GM19438 (cell line): ENCODE measurements at regions not wholly inside any gene's neighbourhood (a gene's known extent, or its start where the extent isn't known, plus 50 kb on each side); places are given as distances from the start of the nearest gene placed in this dataset.
"Not testable (repeated sequence)": the region's sequence is repeated elsewhere in the genome, so short reads cannot be mapped to it uniquely, and the experiment has no call there.

ENCODE experiments used
- ATAC-seq: cut with Tn5 transposase; IDR thresholded peaks from one replicate; pipeline ENCODE4 v1.9.1; 2021; ENCODE audit warnings: low read depth; ENCODE audit not compliant: unreplicated experiment

- ATAC-seq, result no peak
Measured at GRCh38 chr1:157301477-157302198, 163.4 kb upstream of the ETV3 start.

DNA sequence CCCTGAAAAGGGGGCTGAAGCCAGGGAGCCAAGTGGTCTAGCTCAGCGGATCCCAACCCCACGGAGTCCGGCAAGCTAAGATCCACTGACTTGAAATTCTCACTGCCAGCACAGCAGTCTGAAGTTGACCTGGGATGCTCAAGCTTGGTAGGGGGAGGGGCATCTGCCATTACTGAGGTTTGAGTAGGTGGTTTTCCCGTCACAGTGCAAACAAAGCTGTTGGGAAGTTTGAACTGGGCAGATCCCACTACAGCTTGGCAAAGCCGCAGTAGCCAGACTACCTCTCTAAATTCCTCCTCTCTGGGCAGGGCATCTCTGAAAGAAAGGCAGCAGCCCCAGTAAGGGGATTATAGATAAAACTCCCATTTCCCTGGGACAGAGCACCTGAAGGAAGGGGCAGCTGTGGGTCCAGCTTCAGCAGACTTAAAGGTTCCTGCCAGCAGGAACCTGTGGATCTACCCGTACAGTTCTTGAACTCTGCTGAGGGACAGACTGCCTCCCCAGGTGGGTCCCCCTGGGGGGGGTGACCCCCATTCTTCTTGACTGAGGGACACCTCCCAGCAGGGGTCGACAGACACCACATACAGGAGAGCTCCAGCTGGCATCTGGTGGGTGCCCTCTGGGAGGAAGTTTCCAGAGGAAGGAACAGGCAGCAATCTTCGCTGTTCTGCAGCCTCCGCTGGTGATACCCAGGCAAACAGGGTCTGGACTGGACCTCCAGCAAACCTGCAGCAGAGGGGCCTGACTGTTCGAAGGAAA lies 156.4 kb upstream of the ETV3 start:
- ATAC-seq, result not testable (repeated sequence)

DNA sequence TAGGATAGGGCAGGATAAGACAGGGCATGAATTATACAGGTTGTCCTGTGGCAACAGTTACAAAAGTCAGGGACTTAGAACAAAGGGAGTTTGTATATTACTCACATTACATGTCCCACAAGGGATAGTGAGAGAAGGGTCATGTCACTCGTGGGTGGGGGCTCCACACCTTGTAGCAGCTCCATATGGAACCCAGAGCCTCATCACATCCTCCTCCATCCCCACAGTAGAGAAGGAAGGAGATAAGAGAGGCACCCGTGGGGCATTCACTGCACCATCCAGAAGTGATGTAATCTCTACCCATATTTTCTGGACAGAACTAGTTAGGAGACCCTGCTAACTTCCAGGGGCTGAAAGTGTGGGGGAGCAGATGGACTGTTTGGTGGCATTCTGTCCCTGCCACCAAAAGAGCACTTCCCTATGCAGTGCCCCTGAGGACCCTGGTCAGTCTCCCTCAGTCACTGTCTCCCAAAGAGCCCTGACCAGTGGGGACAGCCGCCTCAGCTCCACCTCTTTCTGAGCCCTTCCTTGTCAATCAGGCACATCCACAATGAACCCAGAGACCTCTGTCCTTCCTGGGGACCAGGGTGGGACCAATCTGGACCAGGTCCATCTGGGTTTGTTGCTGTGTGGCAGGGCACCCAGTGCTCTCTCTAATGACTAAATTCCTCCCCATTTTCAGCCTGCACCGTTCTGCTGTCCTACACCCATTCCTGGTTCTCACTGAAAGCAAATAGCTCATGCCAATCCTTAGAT lies 154.8 kb upstream of the ETV3 start:
- ATAC-seq, result no peak

DNA sequence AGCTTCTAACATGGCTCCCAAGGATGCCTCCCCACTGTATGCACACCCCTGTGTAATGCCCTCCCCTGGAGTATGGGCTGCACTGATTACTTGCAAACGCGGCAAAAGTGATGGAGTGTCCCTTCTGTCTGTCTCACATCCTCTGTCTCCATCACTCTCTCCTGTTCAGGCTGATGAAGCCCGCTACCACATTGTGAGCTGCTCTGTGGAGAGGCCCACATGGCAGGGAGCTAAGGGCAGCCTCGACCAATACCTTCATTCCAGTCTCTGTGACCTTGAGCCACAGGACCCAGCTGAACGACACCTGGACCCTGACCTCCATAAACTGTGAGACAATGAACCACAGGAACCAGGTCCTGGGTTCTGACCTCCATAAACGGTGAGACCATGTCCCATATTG lies 154.1 kb upstream of the ETV3 start:
- ATAC-seq, result no peak

DNA sequence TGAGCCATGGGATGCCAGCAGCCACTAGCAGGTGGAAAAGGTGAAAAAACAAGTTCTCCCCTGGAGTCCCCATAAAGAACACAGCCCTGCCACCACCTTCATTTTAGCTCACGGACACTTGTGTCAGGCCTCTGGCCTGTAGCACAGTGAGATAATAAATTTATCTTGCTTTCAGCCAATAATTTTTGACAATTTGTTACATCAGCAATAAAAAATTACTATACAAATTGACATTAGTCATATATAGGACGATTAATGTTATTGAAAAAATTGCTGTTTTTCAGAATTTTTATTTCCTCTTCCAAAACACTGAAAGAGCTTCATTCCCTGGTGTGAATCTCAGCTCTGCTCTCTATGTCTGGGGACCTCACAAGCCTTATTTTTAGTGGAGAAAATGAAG lies 152.9 kb upstream of the ETV3 start:
- no peak for ATAC-seq

GRCh38 chr1:157289424-157290105 lies 151.4 kb upstream of the ETV3 start:
- ATAC-seq, result no peak

GRCh38 chr1:157288996-157289395 lies 150.8 kb upstream of the ETV3 start:
- ATAC-seq, result no peak

DNA sequence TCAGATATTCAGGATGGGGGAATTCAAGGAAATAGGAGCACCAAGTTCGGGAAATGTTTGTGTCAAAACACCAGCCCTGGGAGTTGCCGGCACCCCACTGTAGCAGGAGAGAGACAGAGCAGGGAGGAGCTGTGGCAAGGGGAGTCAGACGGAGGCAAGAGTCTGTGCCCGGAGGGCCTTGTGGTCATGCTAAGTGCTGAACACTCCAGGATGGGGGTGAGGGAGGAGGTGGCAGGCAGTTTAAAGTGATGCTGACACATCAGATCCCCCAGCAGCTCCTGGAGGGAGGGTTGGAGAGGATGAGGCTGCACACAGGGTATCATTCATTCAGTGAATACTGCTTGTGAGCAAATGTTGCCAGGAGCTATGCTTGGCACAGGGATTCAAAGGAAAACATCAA lies 150.3 kb upstream of the ETV3 start:
- ATAC-seq, result no peak

- no peak for ATAC-seq
Measured at GRCh38 chr1:157288006-157288405, 149.8 kb upstream of the ETV3 start.

DNA sequence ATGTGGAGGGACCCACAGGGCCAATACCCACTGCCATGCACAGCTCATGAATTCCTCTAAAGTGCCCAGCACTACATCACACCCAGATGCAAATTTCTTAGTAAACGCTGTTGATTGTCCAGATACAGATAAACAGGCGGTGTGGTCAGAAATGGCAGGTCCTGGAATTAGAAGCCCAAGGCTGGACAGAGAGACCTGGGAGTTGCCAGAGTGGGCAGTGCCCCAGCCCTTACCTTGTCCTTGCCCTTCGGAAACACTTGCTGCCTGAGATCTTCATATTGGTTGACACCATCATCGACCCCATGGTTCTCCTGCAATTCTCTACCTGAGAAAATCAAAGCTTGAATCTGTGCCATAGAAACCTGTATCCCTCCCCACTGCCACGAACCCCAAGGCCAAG lies 149.3 kb upstream of the ETV3 start:
- ATAC-seq, result no peak

GRCh38 chr1:157286646-157287420 lies 148.6 kb upstream of the ETV3 start:
- ATAC-seq, result no peak

GRCh38 chr1:157286096-157286495 lies 147.9 kb upstream of the ETV3 start:
- no peak for ATAC-seq

GRCh38 chr1:157284451-157284850 lies 146.3 kb upstream of the ETV3 start:
- ATAC-seq, result no peak

DNA sequence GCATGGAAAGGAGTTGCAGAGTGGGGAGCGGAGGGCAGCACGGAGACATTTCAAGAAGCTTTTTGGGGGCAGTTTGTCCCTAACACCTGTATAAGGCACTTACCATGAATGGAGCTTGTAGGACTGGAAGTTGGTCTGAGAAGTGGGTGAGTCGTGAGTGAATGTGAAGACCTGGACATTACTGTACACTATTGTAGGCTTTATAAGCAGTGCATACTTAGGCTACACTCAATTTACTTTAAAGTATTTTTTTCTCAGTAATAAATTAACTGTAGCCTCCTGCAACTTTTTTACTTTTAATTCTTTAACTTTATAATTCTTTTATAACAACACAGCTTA lies 141.6 kb upstream of the ETV3 start:
- ATAC-seq, result no peak

DNA sequence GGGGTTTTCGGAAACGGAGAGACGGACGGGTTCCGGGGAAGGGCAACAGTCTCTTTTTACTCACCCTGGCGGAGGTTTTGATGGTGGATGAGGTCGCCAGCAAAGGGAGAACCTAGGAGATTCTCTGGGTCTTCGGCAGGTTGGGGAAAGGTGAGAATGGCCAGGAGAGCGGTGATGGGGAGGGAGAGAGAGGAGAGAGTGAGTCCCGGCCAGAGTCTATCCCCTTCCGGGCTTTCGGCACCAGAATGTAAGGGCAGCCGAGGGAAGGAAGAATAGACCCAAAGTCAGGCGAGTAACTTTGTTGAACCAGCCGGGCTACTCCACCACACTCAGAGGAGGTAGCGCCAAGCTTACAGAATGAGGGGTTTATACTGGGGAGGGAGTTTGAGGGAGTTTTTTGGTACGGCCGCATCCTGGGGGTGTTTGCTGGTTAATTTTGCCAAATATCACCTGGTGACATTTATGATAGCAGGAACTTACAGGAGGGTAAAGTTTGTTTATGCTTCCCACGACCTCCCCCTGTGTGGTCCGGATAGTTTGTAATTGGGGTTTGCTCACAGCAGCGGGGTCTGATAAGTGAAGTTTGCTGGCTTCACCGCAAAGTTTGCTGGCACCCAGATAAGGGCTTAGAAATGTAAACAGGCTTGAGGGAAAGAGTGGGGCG lies 141.1 kb upstream of the ETV3 start:
- no peak for ATAC-seq

- no peak for ATAC-seq
Measured at GRCh38 chr1:157278383-157279137, 140.4 kb upstream of the ETV3 start.

GRCh38 chr1:157277913-157278312 lies 139.7 kb upstream of the ETV3 start:
- ATAC-seq, result no peak

GRCh38 chr1:157277281-157277680 lies 139.1 kb upstream of the ETV3 start:
- ATAC-seq, result no peak
